K562 (cell line): ENCODE measurements at regions not wholly inside any gene's neighbourhood (a gene's known extent, or its start where the extent isn't known, plus 50 kb on each side); places are given as distances from the start of the nearest gene placed in this dataset.
"Not testable (repeated sequence)": the region's sequence is repeated elsewhere in the genome, so short reads cannot be mapped to it uniquely, and the experiment has no call there.

ENCODE experiments used
- ATAC-seq: fragments of 200-7000 bp; cut with Tn5 transposase; 3 replicates; pipeline ENCODE4 v1.9.1; 2020; ENCODE audit warnings: moderate library complexity
- BruUV-seq: library from RNA; stranded (reverse); fragments of 400-500 nt; replicated peaks from 2 replicates; lab custom pipeline; 2021; lab: Mats Ljungman, UMichigan
- CTCF ChIA-PET: fragments of 300-600 bp; formaldehyde crosslinking; extraction: SDS; loops from one replicate; lab custom pipeline; 2021; ENCODE audit warnings: low intra/inter-chr PET ratio; lab: Yijun Ruan, JAX
- POLR2A ChIA-PET: fragments of 300-600, 350-650 bp; sonication (Branson Sonifier 250); formaldehyde crosslinking; extraction: SDS; loops from one replicate; lab custom pipeline; 2021; ENCODE audit warnings: antibody characterized with exemption, inconsistent platforms; lab: Yijun Ruan, JAX
- DNase-seq, 4 experiments: peaks; one replicate each; pipeline versions ENCODE4 v3.0.0 to v3.0.0-alpha.2; 2011 to 2018; ENCODE audit warnings: low spot score in 3 of 4, mixed read lengths in 3 of 4; ENCODE audit errors: extremely low read depth in 1 of 4
- FAIRE-seq: peaks from 2 replicates; lab custom pipeline; 2011; peaks lifted over from hg19 to GRCh38; lab: Jason Lieb, UNC
- H2AFZ ChIP-seq: 2 replicates; pipeline ENCODE4 v1.6.0; 2011; ENCODE audit warnings: low read depth, low read length, control low read depth, inconsistent platforms
- H3K27ac ChIP-seq: fragments of 200-600 bp; 3 replicates; pipeline ENCODE4 v1.8.0; 2011; ENCODE audit warnings: low read depth, mild to moderate bottlenecking, control low read depth, inconsistent platforms, low read length, moderate library complexity, mixed read lengths; ENCODE audit errors: extremely low read depth
- H3K27me3 ChIP-seq, 2 experiments: fragments of 300-600 bp in 1 of 2; 2 replicates in 1 of 2; 3 replicates in 1 of 2; pipeline versions ENCODE4 v1.6.0 to v1.8.0; 2011; ENCODE audit warnings: inconsistent platforms in 2 of 2, low read length in 2 of 2, mild to moderate bottlenecking in 1 of 2, mixed read lengths in 1 of 2, moderate library complexity in 1 of 2; ENCODE audit not compliant: control insufficient read depth in 2 of 2, insufficient read depth in 2 of 2
- H3K36me3 ChIP-seq: fragments of 300-600 bp; 3 replicates; pipeline ENCODE4 v1.8.0; 2011; ENCODE audit warnings: mild to moderate bottlenecking, low read length, inconsistent platforms; ENCODE audit not compliant: control insufficient read depth, insufficient read depth
- H3K4me1 ChIP-seq, 2 experiments: fragments of 200-600 bp in 1 of 2; replicated peaks in 1 of 2; 2 replicates in 1 of 2; 3 replicates in 1 of 2; pipeline versions ENCODE4 v1.5.1 to v1.8.0; 2011; ENCODE audit warnings: inconsistent platforms in 2 of 2, low read length in 2 of 2, mild to moderate bottlenecking in 1 of 2, mixed read lengths in 1 of 2, moderate library complexity in 1 of 2; ENCODE audit not compliant: control insufficient read depth in 2 of 2, insufficient read depth in 2 of 2
- H3K4me2 ChIP-seq: 2 replicates; pipeline ENCODE4 v1.6.1; 2011; ENCODE audit warnings: low read length, control low read depth, inconsistent platforms, mixed read lengths; ENCODE audit not compliant: insufficient read depth
- H3K4me3 ChIP-seq: fragments of 200-600 bp; sonication (generic), shearing (Covaris generic); 2 replicates; pipeline ENCODE4 v1.5.1; 2016; ENCODE audit warnings: control low read depth, inconsistent platforms
- H3K79me2 ChIP-seq: fragments of 200-600 bp; 3 replicates; pipeline ENCODE4 v1.8.0; 2011; ENCODE audit warnings: low read length, inconsistent platforms; ENCODE audit not compliant: control insufficient read depth, insufficient read depth
- H3K9ac ChIP-seq, 2 experiments: 2 replicates each; pipeline versions ENCODE4 v1.6.0 to v1.6.1; 2011; ENCODE audit warnings: low read depth in 2 of 2, low read length in 2 of 2, control low read depth in 1 of 2, inconsistent platforms in 1 of 2, mild to moderate bottlenecking in 1 of 2, mixed read lengths in 1 of 2; ENCODE audit not compliant: insufficient read depth in 1 of 2
- H3K9me1 ChIP-seq: one replicate; pipeline ENCODE4 v1.6.0; 2011; ENCODE audit warnings: inconsistent platforms, mild to moderate bottlenecking, low read length, moderate library complexity; ENCODE audit not compliant: control insufficient read depth, insufficient read depth
- H3K9me3 ChIP-seq: replicated peaks from 2 replicates; pipeline ENCODE4 v1.5.1; 2011; ENCODE audit warnings: low read depth, low read length, inconsistent platforms; ENCODE audit not compliant: control insufficient read depth, insufficient read depth
- H4K20me1 ChIP-seq: replicated peaks from 2 replicates; pipeline ENCODE4 v1.6.1; 2011; ENCODE audit warnings: low read length, inconsistent platforms, mixed read lengths; ENCODE audit not compliant: control insufficient read depth, insufficient read depth
- WGBS: fragments of 100-300 bp; shearing (Covaris generic); methylation state at CpG from one replicate; pipeline ENCODE4 v1.1.6; 2016; ENCODE audit warnings: low coverage, mixed read lengths; ENCODE audit not compliant: insufficient coverage; ENCODE audit errors: missing lambda C conversion rate; 5-methylcytosine and 5-hydroxymethylcytosine counted together
- in situ Hi-C: fragments of 300-500 bp; cut with MboI; formaldehyde crosslinking; loops from 4 replicates; pipeline ENCODE4 v1.15.0; 2018; ENCODE audit warnings: inconsistent platforms, mixed read lengths
- intact Hi-C: fragments of 100-400 bp; cut with micrococcal nuclease; formaldehyde crosslinking; loops from 2 replicates; pipeline ENCODE4 v1.14.2; 2022

GRCh38 chr9:138174954-138175353, 297.4 kb downstream of the CACNA1B start:
- intact Hi-C loops, DNase-seq, H2AFZ ChIP-seq, H3K9me1 ChIP-seq, H4K20me1 ChIP-seq, H3K9ac ChIP-seq, H3K79me2 ChIP-seq, H3K27ac ChIP-seq, H3K9me3 ChIP-seq, H3K36me3 ChIP-seq, CTCF ChIA-PET, ATAC-seq, H3K4me2 ChIP-seq, BruUV-seq, POLR2A ChIA-PET, FAIRE-seq, in situ Hi-C loops, H3K4me3 ChIP-seq, H3K4me1 ChIP-seq: not testable (repeated sequence)
- H3K27me3 ChIP-seq = peaks cover 6 to 10% of the 10 kb centered on the region in 2 experiments
- WGBS = 17% methylated on average over 14 of the region's 30 CpGs

GRCh38 chr9:138175354-138175753, 297.8 kb downstream of the CACNA1B start:
- H3K4me3 ChIP-seq, intact Hi-C loops, H4K20me1 ChIP-seq, H3K4me2 ChIP-seq, H3K79me2 ChIP-seq, in situ Hi-C loops, H3K36me3 ChIP-seq, H2AFZ ChIP-seq, ATAC-seq, H3K9me3 ChIP-seq, H3K27ac ChIP-seq, POLR2A ChIA-PET, BruUV-seq, H3K4me1 ChIP-seq, FAIRE-seq, H3K9ac ChIP-seq, CTCF ChIA-PET, H3K9me1 ChIP-seq, DNase-seq: not testable (repeated sequence)
- 14% methylated on average over 13 of the region's 31 CpGs for WGBS
- H3K27me3 ChIP-seq = peaks cover 6 to 10% of the 10 kb centered on the region in 2 experiments

DNA sequence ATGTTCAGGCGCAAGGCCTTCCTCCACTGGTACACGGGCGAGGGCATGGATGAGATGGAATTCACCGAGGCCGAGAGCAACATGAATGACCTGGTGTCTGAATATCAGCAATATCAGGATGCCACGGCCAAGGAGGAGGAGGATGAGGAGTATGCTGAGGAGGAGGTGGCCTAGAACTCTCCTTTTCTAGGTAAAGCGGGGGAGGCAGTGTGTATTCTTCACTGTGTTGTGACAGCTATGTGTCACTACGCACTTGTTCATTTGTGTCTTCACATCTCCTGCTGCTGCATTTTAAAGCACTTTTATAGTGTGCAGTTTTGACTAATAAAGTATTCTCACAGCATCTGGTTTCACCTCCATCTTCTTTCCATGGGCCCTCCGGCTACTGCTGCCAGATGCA, 299.5 kb downstream of the CACNA1B start:
- DNase-seq = peak in 2 of 4 experiments; percentile 0 to 2
- H3K9me3 ChIP-seq, in situ Hi-C loops, H3K27ac ChIP-seq, CTCF ChIA-PET, FAIRE-seq, H3K79me2 ChIP-seq, H3K9ac ChIP-seq, BruUV-seq, POLR2A ChIA-PET, H2AFZ ChIP-seq, ATAC-seq, H3K36me3 ChIP-seq, H3K4me2 ChIP-seq, H3K4me3 ChIP-seq, intact Hi-C loops, H3K4me1 ChIP-seq, H3K9me1 ChIP-seq, H4K20me1 ChIP-seq: not testable (repeated sequence)
- WGBS = 5% methylated on average over 6 of the region's 9 CpGs
- peaks cover 6 to 10% of the 10 kb centered on the region in 2 experiments for H3K27me3 ChIP-seq
